CD14-positive monocyte (primary cell): ENCODE measurements at regions not wholly inside any gene's neighbourhood (a gene's known extent, or its start where the extent isn't known, plus 50 kb on each side); places are given as distances from the start of the nearest gene placed in this dataset.
"Not testable (repeated sequence)": the region's sequence is repeated elsewhere in the genome, so short reads cannot be mapped to it uniquely, and the experiment has no call there.

ENCODE experiments used
- DNase-seq, 3 donors: peaks; one replicate each; pipeline ENCODE4 v3.0.0-alpha.2; 2011 to 2022
- H2AFZ ChIP-seq: 2 replicates; pipeline ENCODE4 v1.6.0; 2012; ENCODE audit warnings: mild to moderate bottlenecking, low read depth, low read length, inconsistent platforms; ENCODE audit not compliant: insufficient read depth, poor library complexity, severe bottlenecking
- H3K27ac ChIP-seq, 2 donors: 1 replicate in 1 of 2; 2 replicates in 1 of 2; pipeline ENCODE4 v1.5.1; 2012 to 2013; ENCODE audit warnings: low read length in 2 of 2, control low read depth in 1 of 2, inconsistent platforms in 1 of 2, low read depth in 1 of 2, mild to moderate bottlenecking in 1 of 2
- H3K27me3 ChIP-seq, 2 donors: one replicate each; pipeline versions ENCODE4 v1.6.0 to v1.6.1; 2011 to 2013; ENCODE audit warnings: low read length in 2 of 2; ENCODE audit not compliant: control insufficient read depth in 2 of 2, insufficient read depth in 2 of 2
- H3K36me3 ChIP-seq, 2 donors: replicated peaks in 1 of 2; 1 replicate in 1 of 2; 2 replicates in 1 of 2; pipeline versions ENCODE4 v1.5.1 to v1.6.1; 2012 to 2013; ENCODE audit warnings: low read length in 2 of 2, control low read depth in 1 of 2, inconsistent platforms in 1 of 2, mild to moderate bottlenecking in 1 of 2; ENCODE audit not compliant: insufficient read depth in 2 of 2, control insufficient read depth in 1 of 2
- H3K4me1 ChIP-seq, 2 donors: 1 replicate in 1 of 2; 2 replicates in 1 of 2; pipeline versions ENCODE4 v1.5.1 to v1.6.1; 2012 to 2013; ENCODE audit warnings: low read length in 2 of 2, control low read depth in 1 of 2, inconsistent platforms in 1 of 2, mild to moderate bottlenecking in 1 of 2, moderate library complexity in 1 of 2; ENCODE audit not compliant: insufficient read depth in 2 of 2, control insufficient read depth in 1 of 2
- H3K4me2 ChIP-seq: replicated peaks from 2 replicates; pipeline ENCODE3; 2012; ENCODE audit warnings: low read length, moderate library complexity, mild to moderate bottlenecking; ENCODE audit not compliant: poor library complexity, severe bottlenecking; ENCODE audit errors: extremely low read depth
- H3K4me3 ChIP-seq, 3 experiments: fragments of 200-600 bp in 1 of 3; sonication (generic) in 1 of 3; replicated peaks in 1 of 3; 1 replicate in 2 of 3; 2 replicates in 1 of 3; pipeline ENCODE4 v1.5.1; 2011 to 2013; ENCODE audit warnings: low read length in 3 of 3, mild to moderate bottlenecking in 3 of 3, control low read depth in 2 of 3, low read depth in 2 of 3, inconsistent platforms in 1 of 3, moderate library complexity in 1 of 3
- H3K79me2 ChIP-seq: 2 replicates; pipeline ENCODE4 v1.6.0; 2012; ENCODE audit warnings: mild to moderate bottlenecking, control low read depth, inconsistent platforms, low read length, moderate library complexity; ENCODE audit not compliant: insufficient read depth
- H3K9ac ChIP-seq: 2 replicates; pipeline ENCODE4 v1.6.0; 2017; ENCODE audit warnings: low read length, mild to moderate bottlenecking; ENCODE audit not compliant: insufficient read depth, poor library complexity, severe bottlenecking
- H3K9me3 ChIP-seq, 2 donors: replicated peaks in 1 of 2; 1 replicate in 1 of 2; 2 replicates in 1 of 2; pipeline versions ENCODE4 v1.5.1 to v1.6.1; 2012 to 2013; ENCODE audit warnings: low read length in 2 of 2, control low read depth in 1 of 2; ENCODE audit not compliant: control insufficient read depth in 1 of 2, insufficient read depth in 1 of 2
- H4K20me1 ChIP-seq: 2 replicates; pipeline ENCODE4 v1.6.0; 2012; ENCODE audit warnings: mild to moderate bottlenecking, low read length, control low read depth, moderate library complexity; ENCODE audit not compliant: insufficient read depth
- H3K27ac Mint-ChIP-seq, 7 donors: one replicate each; pipeline ENCODE4 v1.8.0; 2020; ENCODE audit warnings: mild to moderate bottlenecking in 7 of 7, mixed read lengths in 7 of 7, moderate library complexity in 6 of 7, inconsistent platforms in 2 of 7
- H3K27me3 Mint-ChIP-seq, 3 donors: one replicate each; pipeline ENCODE4 v1.8.0; 2021 to 2022; ENCODE audit warnings: low read depth in 3 of 3, mild to moderate bottlenecking in 3 of 3, mixed read lengths in 3 of 3, moderate library complexity in 3 of 3, inconsistent platforms in 1 of 3
- H3K36me3 Mint-ChIP-seq, 2 donors: one replicate each; pipeline ENCODE4 v1.8.0; 2020; ENCODE audit warnings: mixed read lengths in 2 of 2, inconsistent platforms in 1 of 2, mild to moderate bottlenecking in 1 of 2
- H3K4me1 Mint-ChIP-seq: one replicate; pipeline ENCODE4 v1.8.0; 2020; ENCODE audit warnings: mild to moderate bottlenecking, mixed read lengths
- H3K4me3 Mint-ChIP-seq, 2 donors: one replicate each; pipeline ENCODE4 v1.8.0; 2020; ENCODE audit warnings: mild to moderate bottlenecking in 2 of 2, mixed read lengths in 2 of 2, moderate library complexity in 1 of 2
- H3K9me3 Mint-ChIP-seq, 7 donors: one replicate each; pipeline ENCODE4 v1.8.0; 2020 to 2022; ENCODE audit warnings: mixed read lengths in 7 of 7, mild to moderate bottlenecking in 6 of 7, moderate library complexity in 6 of 7, inconsistent platforms in 2 of 7
- WGBS: methylation state at CpG from one replicate; pipeline ENCODE4 v1.1.5; 2013; ENCODE audit warnings: missing lambda C conversion rate; ENCODE audit not compliant: insufficient coverage; 5-methylcytosine and 5-hydroxymethylcytosine counted together
- intact Hi-C, 2 donors: fragments of 100-400 bp; cut with micrococcal nuclease; formaldehyde crosslinking; loops; one replicate each; pipeline versions ENCODE4 v1.15.0 to v1.15.1; 2023
- TF ChIP-seq, protein P1 (sequence below): fragments of 200-600 bp; IDR thresholded peaks from one replicate; pipeline ENCODE4 v1.8.0; 2022; ENCODE audit warnings: antibody characterized with exemption, mild to moderate bottlenecking

DNA sequence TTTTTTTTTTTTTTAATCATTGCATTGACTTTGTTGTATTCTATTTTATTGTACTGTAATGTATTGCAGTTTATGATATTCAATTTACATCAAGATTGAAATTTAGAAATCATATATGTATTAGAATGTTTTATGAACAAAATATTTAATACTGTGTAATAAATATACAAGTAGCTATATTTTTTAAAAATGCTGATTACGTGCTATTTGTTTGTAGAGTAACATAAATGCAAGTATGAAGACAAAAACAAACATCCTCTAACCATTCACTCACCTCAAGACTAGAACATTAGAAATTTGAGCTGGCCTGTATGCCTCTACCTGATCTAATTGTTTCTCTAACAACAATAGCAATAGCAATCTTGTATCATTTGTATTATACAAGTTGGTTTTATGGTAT is 290.3 kb downstream of the GATA3 start:
- no peak overlapping the region for H3K9ac ChIP-seq
- no peak overlapping the region for H2AFZ ChIP-seq
- intact Hi-C loops: no loop called here
- no peak overlapping the region for H3K4me3 Mint-ChIP-seq
- H3K4me1 Mint-ChIP-seq: no peaks in the 10 kb centered on the region
- DNase-seq: no peak
- no peaks in the 10 kb centered on the region for H3K27me3 ChIP-seq
- no peak overlapping the region for H3K4me2 ChIP-seq
- H3K36me3 ChIP-seq: no peaks in the 10 kb centered on the region
- WGBS: no CpG with 5 or more reads among the region's 1 CpG
- H3K9me3 Mint-ChIP-seq: peaks cover 0 to 5% (median 2%) of the 10 kb centered on the region in 7 donors
- H3K4me3 ChIP-seq: no peak overlapping the region
- TF ChIP-seq, protein P1, sequence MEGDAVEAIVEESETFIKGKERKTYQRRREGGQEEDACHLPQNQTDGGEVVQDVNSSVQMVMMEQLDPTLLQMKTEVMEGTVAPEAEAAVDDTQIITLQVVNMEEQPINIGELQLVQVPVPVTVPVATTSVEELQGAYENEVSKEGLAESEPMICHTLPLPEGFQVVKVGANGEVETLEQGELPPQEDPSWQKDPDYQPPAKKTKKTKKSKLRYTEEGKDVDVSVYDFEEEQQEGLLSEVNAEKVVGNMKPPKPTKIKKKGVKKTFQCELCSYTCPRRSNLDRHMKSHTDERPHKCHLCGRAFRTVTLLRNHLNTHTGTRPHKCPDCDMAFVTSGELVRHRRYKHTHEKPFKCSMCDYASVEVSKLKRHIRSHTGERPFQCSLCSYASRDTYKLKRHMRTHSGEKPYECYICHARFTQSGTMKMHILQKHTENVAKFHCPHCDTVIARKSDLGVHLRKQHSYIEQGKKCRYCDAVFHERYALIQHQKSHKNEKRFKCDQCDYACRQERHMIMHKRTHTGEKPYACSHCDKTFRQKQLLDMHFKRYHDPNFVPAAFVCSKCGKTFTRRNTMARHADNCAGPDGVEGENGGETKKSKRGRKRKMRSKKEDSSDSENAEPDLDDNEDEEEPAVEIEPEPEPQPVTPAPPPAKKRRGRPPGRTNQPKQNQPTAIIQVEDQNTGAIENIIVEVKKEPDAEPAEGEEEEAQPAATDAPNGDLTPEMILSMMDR: no peak
- no peak overlapping the region for H3K27ac ChIP-seq
- no peaks in the 10 kb centered on the region for H3K36me3 Mint-ChIP-seq
- no peaks in the 10 kb centered on the region for H3K9me3 ChIP-seq
- no peaks in the 10 kb centered on the region for H3K79me2 ChIP-seq
- H3K27me3 Mint-ChIP-seq: peaks cover 0 to 5% (median 2%) of the 10 kb centered on the region in 3 donors
- no peaks in the 10 kb centered on the region for H3K4me1 ChIP-seq
- no peaks in the 10 kb centered on the region for H4K20me1 ChIP-seq
- H3K27ac Mint-ChIP-seq: no peak overlapping the region

DNA sequence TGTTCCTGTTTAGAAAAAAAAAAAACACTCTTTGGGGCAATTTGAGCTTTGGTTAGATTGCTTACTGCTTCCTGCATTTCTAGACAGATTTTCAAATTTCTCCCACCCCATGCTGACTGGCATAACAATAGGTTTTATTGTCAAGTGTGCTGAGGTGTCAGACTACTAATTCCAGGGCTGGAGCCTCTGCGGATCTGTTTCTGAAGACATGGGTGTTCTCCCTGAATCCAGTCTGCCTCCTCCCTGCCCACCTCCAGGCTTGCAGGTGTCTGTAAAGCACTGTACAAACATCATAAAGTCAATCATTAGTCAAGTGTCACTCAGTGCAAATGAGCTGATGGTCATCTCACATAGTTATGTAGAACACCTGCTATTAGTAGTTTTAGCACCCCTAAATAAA is 292.4 kb downstream of the GATA3 start:
- WGBS: no CpG with 5 or more reads among the region's 1 CpG
- Mint-ChIP-seq H3K27me3 (peaks cover 0 to 4% (median 0%) of the 10 kb centered on the region in 3 donors), H3K4me1 (no peaks in the 10 kb centered on the region), H3K36me3 (no peaks in the 10 kb centered on the region), H3K4me3 (no peak overlapping the region), H3K9me3 (peaks cover 0 to 5% (median 0%) of the 10 kb centered on the region in 7 donors), H3K27ac (no peak overlapping the region)
- Histone ChIP-seq H3K4me2 (no peak overlapping the region), H3K9ac (no peak overlapping the region), H3K36me3 (no peaks in the 10 kb centered on the region), H3K4me1 (no peaks in the 10 kb centered on the region), H3K79me2 (no peaks in the 10 kb centered on the region), H3K27ac (no peak overlapping the region), H3K9me3 (no peaks in the 10 kb centered on the region), H2AFZ (no peak overlapping the region), H3K27me3 (no peaks in the 10 kb centered on the region), H4K20me1 (no peaks in the 10 kb centered on the region), H3K4me3 (no peak overlapping the region)
- no peak for DNase-seq
- TF ChIP-seq, protein P1: no peak
- intact Hi-C loops: no loop called here

DNA sequence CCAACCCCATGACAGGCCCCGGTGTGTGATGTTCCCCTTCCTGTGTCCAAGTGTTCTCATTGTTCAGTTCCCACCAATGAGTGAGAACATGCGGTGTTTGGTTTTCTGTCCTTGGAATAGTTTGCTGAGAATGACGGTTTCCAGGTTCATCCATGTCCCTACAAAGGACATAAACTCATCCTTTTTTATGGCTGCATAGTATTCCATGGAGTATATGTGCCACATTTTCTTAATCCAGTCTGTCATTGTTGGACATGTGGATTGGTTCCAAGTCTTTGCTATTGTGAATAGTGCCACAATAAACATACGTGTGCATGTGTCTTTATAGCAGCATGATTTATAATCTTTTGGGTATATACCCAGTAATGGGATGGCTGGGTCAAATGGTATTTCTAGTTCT is 293.1 kb downstream of the GATA3 start:
- H3K27me3 Mint-ChIP-seq, H3K27ac ChIP-seq, H3K4me3 Mint-ChIP-seq, H3K27ac Mint-ChIP-seq, H3K9me3 ChIP-seq, intact Hi-C loops, H3K27me3 ChIP-seq, DNase-seq, H3K9ac ChIP-seq, H3K36me3 ChIP-seq, H3K4me1 Mint-ChIP-seq, H3K4me3 ChIP-seq, H3K9me3 Mint-ChIP-seq, H3K36me3 Mint-ChIP-seq, H4K20me1 ChIP-seq, H3K4me2 ChIP-seq, H3K4me1 ChIP-seq, H3K79me2 ChIP-seq, H2AFZ ChIP-seq: not testable (repeated sequence)
- WGBS: no CpG with 5 or more reads among the region's 4 CpGs
